ENCODE measurements at regions not wholly inside any gene's neighbourhood (a gene's known extent, or its start where the extent isn't known, plus 50 kb on each side); places are given as distances from the start of the nearest gene placed in this dataset.
"Not testable (repeated sequence)": the region's sequence is repeated elsewhere in the genome, so short reads cannot be mapped to it uniquely, and the experiment has no call there.

GRCh38 chr5:109560554-109560953 lies 129.2 kb upstream of the MAN2A1 start:
- no peak overlapping the region for H3K4me3 ChIP-seq
- H3K4me1 ChIP-seq = no peaks in the 10 kb centered on the region
- WGBS, 2 donors (ENCODE audit: low coverage in 1 of 2) = 84 to 91% methylated on average over 7 of the region's 7 CpGs
- H3K9me3 ChIP-seq = no peaks in the 10 kb centered on the region
- H3K27ac ChIP-seq = no peak overlapping the region
- no peak for DNase-seq
- intact Hi-C loops (cut with DNase I; ENCODE audit: low total_unique reads) (no loop called here), in situ Hi-C loops (cut with MboI; ENCODE audit: low pct_ligation_motif_present in 1 of 4, low pct_unique_long_range_greater_than_20kb in 1 of 4, low sequenced_read_pairs in 3 of 4) (no loop called here)
- TF ChIP-seq CTCF (IDR thresholded peaks at IDR 0.05) (no peak), EP300 (IDR thresholded peaks at IDR 0.05; ENCODE audit: low read depth) (no peak), POLR2AphosphoS5 (IDR thresholded peaks at IDR 0.05) (no peak), POLR2A (IDR thresholded peaks at IDR 0.05) (no peak)
- no peaks in the 10 kb centered on the region for H3K36me3 ChIP-seq
- H3K27me3 ChIP-seq = no peaks in the 10 kb centered on the region

GRCh38 chr5:109558952-109559351 lies 130.8 kb upstream of the MAN2A1 start:
- H3K27me3 ChIP-seq = no peaks in the 10 kb centered on the region
- DNase-seq = no peak
- H3K27ac ChIP-seq = no peak overlapping the region
- H3K4me1 ChIP-seq = no peaks in the 10 kb centered on the region
- H3K36me3 ChIP-seq = no peaks in the 10 kb centered on the region
- TF ChIP-seq CTCF (IDR thresholded peaks at IDR 0.05) (no peak), EP300 (IDR thresholded peaks at IDR 0.05; ENCODE audit: low read depth) (no peak), POLR2A (IDR thresholded peaks at IDR 0.05) (no peak), POLR2AphosphoS5 (IDR thresholded peaks at IDR 0.05) (no peak)
- intact Hi-C loops (cut with DNase I; ENCODE audit: low total_unique reads) (loop anchor here (5.0 kb wide), 1 partner anchor 1363 kb away; no protein-coding TSS in a partner anchor), in situ Hi-C loops (cut with MboI; ENCODE audit: low pct_ligation_motif_present in 1 of 4, low pct_unique_long_range_greater_than_20kb in 1 of 4, low sequenced_read_pairs in 3 of 4) (no loop called here)
- H3K9me3 ChIP-seq = no peaks in the 10 kb centered on the region
- no peak overlapping the region for H3K4me3 ChIP-seq
- WGBS, 2 donors (ENCODE audit: low coverage in 1 of 2) = 75 to 82% methylated on average over 2 of the region's 2 CpGs

GRCh38 chr5:109558364-109558763 lies 131.4 kb upstream of the MAN2A1 start:
- no peak for DNase-seq
- TF ChIP-seq EP300 (IDR thresholded peaks at IDR 0.05; ENCODE audit: low read depth) (no peak), POLR2AphosphoS5 (IDR thresholded peaks at IDR 0.05) (no peak), CTCF (IDR thresholded peaks at IDR 0.05) (no peak), POLR2A (IDR thresholded peaks at IDR 0.05) (no peak)
- 73 to 86% methylated on average over 1 to 3 of the region's 3 CpGs for WGBS, 2 donors (ENCODE audit: low coverage in 1 of 2)
- Histone ChIP-seq H3K4me1 (no peaks in the 10 kb centered on the region), H3K27me3 (no peaks in the 10 kb centered on the region), H3K27ac (no peak overlapping the region), H3K9me3 (no peaks in the 10 kb centered on the region), H3K4me3 (no peak overlapping the region), H3K36me3 (no peaks in the 10 kb centered on the region)
- in situ Hi-C loops (cut with MboI; ENCODE audit: low pct_ligation_motif_present in 1 of 4, low pct_unique_long_range_greater_than_20kb in 1 of 4, low sequenced_read_pairs in 3 of 4) = no loop called here
- intact Hi-C loops (cut with DNase I; ENCODE audit: low total_unique reads) = loop anchor here (5.0 kb wide), 1 partner anchor 1364 kb away; no protein-coding TSS in a partner anchor

- intact Hi-C loops (cut with DNase I; ENCODE audit: low total_unique reads) = no loop called here
- TF ChIP-seq CTCF (IDR thresholded peaks at IDR 0.05) (no peak), POLR2A (IDR thresholded peaks at IDR 0.05) (no peak), EP300 (IDR thresholded peaks at IDR 0.05; ENCODE audit: low read depth) (no peak), POLR2AphosphoS5 (IDR thresholded peaks at IDR 0.05) (no peak)
- Histone ChIP-seq H3K9me3 (no peaks in the 10 kb centered on the region), H3K4me1 (no peaks in the 10 kb centered on the region), H3K27ac (no peak overlapping the region), H3K36me3 (no peaks in the 10 kb centered on the region), H3K4me3 (no peak overlapping the region), H3K27me3 (no peaks in the 10 kb centered on the region)
- DNase-seq = no peak
- in situ Hi-C loops (cut with MboI; ENCODE audit: low pct_ligation_motif_present in 1 of 4, low pct_unique_long_range_greater_than_20kb in 1 of 4, low sequenced_read_pairs in 3 of 4) = no loop called here
- WGBS, 2 donors (ENCODE audit: low coverage in 1 of 2) = 73 to 75% methylated on average over 1 of the region's 1 CpG
Measured at GRCh38 chr5:109553846-109554245, 135.9 kb upstream of the MAN2A1 start.

- H3K9me3 ChIP-seq; H3K27ac ChIP-seq; in situ Hi-C loops (cut with MboI; ENCODE audit: low pct_ligation_motif_present in 1 of 4, low pct_unique_long_range_greater_than_20kb in 1 of 4, low sequenced_read_pairs in 3 of 4); DNase-seq; H3K36me3 ChIP-seq; H3K4me3 ChIP-seq; H3K4me1 ChIP-seq; H3K27me3 ChIP-seq; intact Hi-C loops (cut with DNase I; ENCODE audit: low total_unique reads): not testable (repeated sequence)
- WGBS, 2 donors (ENCODE audit: low coverage in 1 of 2) = 92 to 100% methylated on average over 1 to 4 of the region's 4 CpGs
Measured at GRCh38 chr5:109551234-109551633, 138.5 kb upstream of the MAN2A1 start.
